H1 (cell line): ENCODE measurements at regions not wholly inside any gene's neighbourhood (a gene's known extent, or its start where the extent isn't known, plus 50 kb on each side); places are given as distances from the start of the nearest gene placed in this dataset.

Source experiments
- CTCF ChIA-PET: fragments of 300-600 bp; sonication (Branson Sonifier 250); formaldehyde crosslinking; loops from one replicate; lab custom pipeline; 2021; ENCODE audit not compliant: partially characterized antibody; lab: Charles Lee
- POLR2A ChIA-PET: fragments of 300-600 bp; sonication (Branson Sonifier 250); formaldehyde crosslinking; loops from one replicate; lab custom pipeline; 2021; ENCODE audit warnings: inconsistent platforms; ENCODE audit not compliant: partially characterized antibody; lab: Charles Lee
- DNase-seq, 2 experiments: peaks; one replicate each; pipeline versions ENCODE4 v3.0.0 to v3.0.0-alpha.2; 2010 to 2022; ENCODE audit warnings: low spot score in 2 of 2, low read depth in 1 of 2, mixed read lengths in 1 of 2
- FAIRE-seq: peaks from 2 replicates; lab custom pipeline; 2011; peaks lifted over from hg19 to GRCh38; lab: Jason Lieb, UNC
- H2AFZ ChIP-seq: 2 replicates; pipeline ENCODE4 v1.8.1; 2012; ENCODE audit warnings: low read length, inconsistent platforms
- H2AK5ac ChIP-seq: 2 replicates; pipeline ENCODE4 v1.6.1; 2013; ENCODE audit warnings: low read depth, low read length
- H2BK120ac ChIP-seq: replicated peaks from 2 replicates; pipeline ENCODE3; 2013; ENCODE audit warnings: low read depth, low read length, inconsistent platforms
- H2BK12ac ChIP-seq: 2 replicates; pipeline ENCODE4 v1.6.1; 2013; ENCODE audit warnings: low read depth, low read length
- H2BK15ac ChIP-seq: 2 replicates; pipeline ENCODE4 v1.6.1; 2013; ENCODE audit warnings: low read length
- H2BK20ac ChIP-seq: 2 replicates; pipeline ENCODE4 v1.6.1; 2013; ENCODE audit warnings: low read length
- H2BK5ac ChIP-seq: 2 replicates; pipeline ENCODE4 v1.6.1; 2013; ENCODE audit warnings: low read depth, low read length
- H3K14ac ChIP-seq: 2 replicates; pipeline ENCODE4 v1.6.1; 2013; ENCODE audit warnings: inconsistent platforms; ENCODE audit not compliant: insufficient read length
- H3K18ac ChIP-seq: 2 replicates; pipeline ENCODE4 v1.6.1; 2013; ENCODE audit warnings: low read length; ENCODE audit errors: extremely low read depth
- H3K23ac ChIP-seq: 2 replicates; pipeline ENCODE4 v1.6.1; 2013; ENCODE audit warnings: inconsistent platforms; ENCODE audit not compliant: insufficient read length
- H3K23me2 ChIP-seq: 2 replicates; pipeline ENCODE4 v1.6.1; 2013; ENCODE audit warnings: low read depth, low read length
- H3K27ac ChIP-seq: 2 replicates; pipeline ENCODE4 v1.6.1; 2011; ENCODE audit warnings: low read depth, low read length, inconsistent platforms
- H3K27me3 ChIP-seq, 4 experiments: replicated peaks in 1 of 4; 1 replicate in 1 of 4; 2 replicates in 3 of 4; pipeline versions ENCODE4 v1.6.1 to v1.8.1; 2011 to 2013; ENCODE audit warnings: low read length in 3 of 4, mild to moderate bottlenecking in 3 of 4, inconsistent platforms in 2 of 4, mixed read lengths in 2 of 4, moderate library complexity in 1 of 4; ENCODE audit not compliant: control insufficient read depth in 3 of 4, insufficient read depth in 3 of 4; ENCODE audit errors: extremely low read depth in 1 of 4
- H3K36me3 ChIP-seq, 4 experiments: 2 replicates each; pipeline versions ENCODE4 v1.6.1 to v1.8.1; 2011 to 2013; ENCODE audit warnings: mild to moderate bottlenecking in 4 of 4, low read length in 3 of 4, moderate library complexity in 2 of 4, control low read depth in 1 of 4, inconsistent platforms in 1 of 4; ENCODE audit not compliant: insufficient read depth in 4 of 4, control insufficient read depth in 2 of 4
- H3K4ac ChIP-seq: replicated peaks from 2 replicates; pipeline ENCODE3; 2013; ENCODE audit warnings: low read length, low read depth, mixed read lengths, inconsistent platforms; ENCODE audit not compliant: insufficient read length
- H3K4me1 ChIP-seq, 4 experiments: replicated peaks in 1 of 4; 1 replicate in 1 of 4; 2 replicates in 3 of 4; pipeline versions ENCODE4 v1.6.1 to v1.8.1; 2011 to 2013; ENCODE audit warnings: low read length in 3 of 4, inconsistent platforms in 2 of 4, mixed read lengths in 1 of 4; ENCODE audit not compliant: insufficient read depth in 4 of 4, control insufficient read depth in 3 of 4
- H3K4me2 ChIP-seq, 2 experiments: 2 replicates each; pipeline versions ENCODE4 v1.6.1 to v1.8.1; 2011 to 2013; ENCODE audit warnings: low read depth in 2 of 2, low read length in 2 of 2, control low read depth in 1 of 2, inconsistent platforms in 1 of 2, mild to moderate bottlenecking in 1 of 2; ENCODE audit not compliant: insufficient read depth in 1 of 2
- H3K4me3 ChIP-seq, 4 experiments: fragments of 200-600, 300-600 bp in 1 of 4; sonication (generic), shearing (Covaris generic), sonication (Bioruptor Twin) in 1 of 4; 2 replicates each; pipeline versions ENCODE4 v1.5.1 to v1.8.1; 2011 to 2016; ENCODE audit warnings: low read length in 4 of 4, low read depth in 3 of 4, control low read depth in 2 of 4, inconsistent platforms in 2 of 4, mild to moderate bottlenecking in 2 of 4, mixed read lengths in 1 of 4, moderate library complexity in 1 of 4; ENCODE audit not compliant: insufficient read depth in 2 of 4; ENCODE audit errors: extremely low read depth in 1 of 4
- H3K56ac ChIP-seq: replicated peaks from 2 replicates; pipeline ENCODE3; 2013; ENCODE audit warnings: low read depth, mild to moderate bottlenecking, mixed read lengths, low read length, inconsistent platforms; ENCODE audit not compliant: insufficient read length
- H3K79me1 ChIP-seq: 2 replicates; pipeline ENCODE4 v1.6.1; 2013; ENCODE audit warnings: low read depth, low read length, control low read depth
- H3K79me2 ChIP-seq, 2 experiments: 2 replicates each; pipeline versions ENCODE4 v1.6.1 to v1.8.1; 2012 to 2013; ENCODE audit warnings: low read length in 2 of 2, mild to moderate bottlenecking in 2 of 2, inconsistent platforms in 1 of 2; ENCODE audit not compliant: insufficient read depth in 2 of 2, control insufficient read depth in 1 of 2
- H3K9ac ChIP-seq, 4 experiments: replicated peaks in 1 of 4; 1 replicate in 1 of 4; 2 replicates in 3 of 4; pipeline versions ENCODE4 v1.6.1 to v1.8.1; 2011 to 2013; ENCODE audit warnings: low read depth in 3 of 4, low read length in 3 of 4, control low read depth in 2 of 4, mild to moderate bottlenecking in 2 of 4, moderate library complexity in 2 of 4, inconsistent platforms in 1 of 4; ENCODE audit errors: extremely low read depth in 1 of 4
- H3K9me3 ChIP-seq, 2 experiments: 2 replicates each; pipeline versions ENCODE4 v1.6.1 to v1.8.1; 2012 to 2013; ENCODE audit warnings: mild to moderate bottlenecking in 2 of 2, moderate library complexity in 2 of 2, control low read depth in 1 of 2, inconsistent platforms in 1 of 2, low read depth in 1 of 2, low read length in 1 of 2, mixed read lengths in 1 of 2; ENCODE audit not compliant: insufficient read depth in 2 of 2
- H4K20me1 ChIP-seq, 2 experiments: replicated peaks in 1 of 2; 2 replicates each; pipeline versions ENCODE3 to v1.8.1; 2011 to 2013; ENCODE audit warnings: inconsistent platforms in 2 of 2, low read length in 2 of 2, mild to moderate bottlenecking in 1 of 2; ENCODE audit not compliant: insufficient read depth in 2 of 2, control insufficient read depth in 1 of 2
- H4K5ac ChIP-seq: 2 replicates; pipeline ENCODE4 v1.6.1; 2013; ENCODE audit warnings: low read length, low read depth, mixed read lengths, inconsistent platforms; ENCODE audit not compliant: insufficient read length
- H4K8ac ChIP-seq: 2 replicates; pipeline ENCODE4 v1.8.0; 2013; ENCODE audit warnings: mild to moderate bottlenecking, moderate library complexity, low read length, inconsistent platforms; ENCODE audit not compliant: insufficient read depth; ENCODE audit errors: extremely low read depth
- H4K91ac ChIP-seq: replicated peaks from 2 replicates; pipeline ENCODE3; 2013; ENCODE audit warnings: low read length, mixed read lengths, inconsistent platforms; ENCODE audit not compliant: insufficient read length
- CBX5 ChIP-seq: fragments of 300-800, 300-1000 bp; sonication (generic); IDR thresholded peaks from 2 replicates; pipeline ENCODE4 v1.7.1; 2016; ENCODE audit warnings: antibody characterized with exemption, low read length, low read depth
- CHD2 ChIP-seq: IDR thresholded peaks from 2 replicates; pipeline ENCODE4 v1.6.1; 2012; ENCODE audit warnings: low read length, improper control_type of control experiment
- JUN ChIP-seq: IDR thresholded peaks from 2 replicates; pipeline ENCODE4 v1.6.1; 2011; ENCODE audit warnings: low read depth, mild to moderate bottlenecking, improper control_type of control experiment, low read length
- KDM1A ChIP-seq: fragments of 200-600, 300-600 bp; sonication (generic); IDR thresholded peaks from 2 replicates; pipeline ENCODE4 v1.7.1; 2016; ENCODE audit warnings: mild to moderate bottlenecking, low read length, borderline replicate concordance
- MAX ChIP-seq: IDR thresholded peaks from 2 replicates; pipeline ENCODE4 v1.6.1; 2012; ENCODE audit warnings: inconsistent platforms
- NRF1 ChIP-seq: IDR thresholded peaks from 2 replicates; pipeline ENCODE4 v1.6.1; 2011; ENCODE audit warnings: mild to moderate bottlenecking, low read depth, low read length, improper control_type of control experiment
- PHF8 ChIP-seq: fragments of 200-600 bp; sonication (generic); conservative IDR thresholded peaks from 2 replicates; pipeline ENCODE4 v1.7.1; 2012; ENCODE audit warnings: low read depth, mild to moderate bottlenecking, inconsistent platforms, low read length, moderate library complexity
- POU5F1 ChIP-seq: IDR thresholded peaks from 2 replicates; pipeline ENCODE4 v1.6.1; 2011; ENCODE audit warnings: low read depth, mild to moderate bottlenecking, low read length, moderate library complexity
- SIX5 ChIP-seq: IDR thresholded peaks from 2 replicates; pipeline ENCODE4 v1.6.1; 2011; ENCODE audit warnings: mild to moderate bottlenecking, low read depth, low read length
- TCF12 ChIP-seq: IDR thresholded peaks from 2 replicates; pipeline ENCODE4 v1.6.1; 2011; ENCODE audit warnings: low read depth, mild to moderate bottlenecking, low read length
- TEAD4 ChIP-seq: IDR thresholded peaks from 2 replicates; pipeline ENCODE4 v1.6.1; 2012; ENCODE audit warnings: low read depth, low read length, inconsistent platforms, mixed read lengths
- WGBS, 2 experiments: shearing (Covaris generic) in 1 of 2; methylation state at CpG; one replicate each; pipeline versions ENCODE4 v1.1.6 to v1.1.7; 2013 to 2015; ENCODE audit warnings: low lambda C conversion rate in 2 of 2, mixed read lengths in 2 of 2, inconsistent platforms in 1 of 2, low coverage in 1 of 2, missing lambda C conversion rate in 1 of 2; ENCODE audit not compliant: insufficient replicate concordance in 2 of 2, insufficient coverage in 1 of 2, insufficient read length in 1 of 2; ENCODE audit errors: extremely low coverage in 1 of 2, missing lambda C conversion rate in 1 of 2; 5-methylcytosine and 5-hydroxymethylcytosine counted together
- TF ChIP-seq, protein P1 (sequence below): IDR thresholded peaks from 2 replicates; pipeline ENCODE4 v1.6.1; 2012; ENCODE audit warnings: inconsistent platforms
- TF ChIP-seq, protein P2 (sequence below): IDR thresholded peaks from 2 replicates; pipeline ENCODE4 v1.6.1; 2012; ENCODE audit warnings: low read length, inconsistent platforms

- Histone ChIP-seq H3K4me3 (no peak overlapping the region), H2BK120ac (no peak overlapping the region), H3K14ac (no peak overlapping the region), H3K18ac (no peak overlapping the region), H3K9me3 (no peaks in the 10 kb centered on the region), H3K36me3 (no peaks in the 10 kb centered on the region), H3K79me1 (no peaks in the 10 kb centered on the region), H3K4me2 (no peak overlapping the region), H3K79me2 (no peaks in the 10 kb centered on the region), H3K23ac (no peak overlapping the region), H4K5ac (no peak overlapping the region), H2BK15ac (no peak overlapping the region), H2AK5ac (no peak overlapping the region; the same call in 1 of the 2 replicates), H3K4ac (no peak overlapping the region), H4K91ac (no peak overlapping the region), H3K23me2 (no peaks in the 10 kb centered on the region), H2BK12ac (no peak overlapping the region; the same call in 1 of the 2 replicates), H4K8ac (peak overlapping the region; percentile 36; the same call in 1 of the 2 replicates), H2AFZ (no peak overlapping the region), H2BK5ac (no peak overlapping the region; the same call in 1 of the 2 replicates), H2BK20ac (no peak overlapping the region), H3K56ac (no peak overlapping the region), H3K27me3 (no peaks in the 10 kb centered on the region), H3K9ac (no peak overlapping the region), H3K4me1 (peaks cover 0 to 6% (median 2%) of the 10 kb centered on the region in 4 experiments; a peak in 3 of 7 replicates), H4K20me1 (no peaks in the 10 kb centered on the region), H3K27ac (no peak overlapping the region)
- ChIA-PET CTCF (interaction anchor here (0.6 to 3.5 kb wide), 4 partner anchors 10 to 115 kb away, joined by 3 to 19 read pairs (median 3); no protein-coding TSS in a partner anchor), POLR2A (no interaction called here)
- FAIRE-seq, result peak; percentile 63
- WGBS, 2 experiments, result 71% methylated on average over 8 of the region's 8 CpGs; no CpG with 5 or more reads in 1 of the 2 experiments
- no peak for DNase-seq
- no peak for TF ChIP-seq TCF12
- no peak for TF ChIP-seq POU5F1
- TF ChIP-seq CBX5, result no peak
- no peak for TF ChIP-seq TEAD4
- no peak for TF ChIP-seq NRF1
- TF ChIP-seq CHD2, result no peak
- TF ChIP-seq, protein P1, sequence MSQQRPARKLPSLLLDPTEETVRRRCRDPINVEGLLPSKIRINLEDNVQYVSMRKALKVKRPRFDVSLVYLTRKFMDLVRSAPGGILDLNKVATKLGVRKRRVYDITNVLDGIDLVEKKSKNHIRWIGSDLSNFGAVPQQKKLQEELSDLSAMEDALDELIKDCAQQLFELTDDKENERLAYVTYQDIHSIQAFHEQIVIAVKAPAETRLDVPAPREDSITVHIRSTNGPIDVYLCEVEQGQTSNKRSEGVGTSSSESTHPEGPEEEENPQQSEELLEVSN, result no peak
- TF ChIP-seq, protein P2, sequence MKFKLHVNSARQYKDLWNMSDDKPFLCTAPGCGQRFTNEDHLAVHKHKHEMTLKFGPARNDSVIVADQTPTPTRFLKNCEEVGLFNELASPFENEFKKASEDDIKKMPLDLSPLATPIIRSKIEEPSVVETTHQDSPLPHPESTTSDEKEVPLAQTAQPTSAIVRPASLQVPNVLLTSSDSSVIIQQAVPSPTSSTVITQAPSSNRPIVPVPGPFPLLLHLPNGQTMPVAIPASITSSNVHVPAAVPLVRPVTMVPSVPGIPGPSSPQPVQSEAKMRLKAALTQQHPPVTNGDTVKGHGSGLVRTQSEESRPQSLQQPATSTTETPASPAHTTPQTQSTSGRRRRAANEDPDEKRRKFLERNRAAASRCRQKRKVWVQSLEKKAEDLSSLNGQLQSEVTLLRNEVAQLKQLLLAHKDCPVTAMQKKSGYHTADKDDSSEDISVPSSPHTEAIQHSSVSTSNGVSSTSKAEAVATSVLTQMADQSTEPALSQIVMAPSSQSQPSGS, result no peak
- no peak for TF ChIP-seq KDM1A
- TF ChIP-seq PHF8, result no peak
- no peak for TF ChIP-seq JUN
- TF ChIP-seq SIX5, result no peak
- no peak for TF ChIP-seq MAX
Measured at GRCh38 chr16:5604770-5605169, 507.2 kb upstream of the EEF2KMT start.
